Activated naive CD8-positive, alpha-beta T cell treated with anti-CD3 and anti-CD28 coated beads, Interleukin-2, amount 10 ng/mL, durations not matched to agents 7 days and 5 days (primary cell): ENCODE measurements at regions not wholly inside any gene's neighbourhood (a gene's known extent, or its start where the extent isn't known, plus 50 kb on each side); places are given as distances from the start of the nearest gene placed in this dataset.

Experiments used
- ATAC-seq: fragments of 150-1000 bp; cut with Tn5 transposase; one replicate; pipeline ENCODE4 v1.10.0; 2021; ENCODE audit warnings: low read depth, moderate library complexity
- POLR2A ChIA-PET: fragments of 350-600 bp; sonication (Branson Sonifier 250); formaldehyde crosslinking; loops from one replicate; lab custom pipeline; 2021; ENCODE audit warnings: antibody characterized with exemption; lab: Charles Lee
- DNase-seq: peaks from one replicate; pipeline ENCODE4 v3.0.0; 2021
- H3K27ac Mint-ChIP-seq: one replicate; pipeline ENCODE4 v1.8.0; 2022; ENCODE audit warnings: mild to moderate bottlenecking, mixed read lengths
- H3K27me3 Mint-ChIP-seq: one replicate; pipeline ENCODE4 v1.8.0; 2022; ENCODE audit warnings: mild to moderate bottlenecking, moderate library complexity, mixed read lengths
- H3K36me3 Mint-ChIP-seq: one replicate; pipeline ENCODE4 v1.8.0; 2021; ENCODE audit warnings: mild to moderate bottlenecking, mixed read lengths
- H3K4me1 Mint-ChIP-seq: one replicate; pipeline ENCODE4 v1.8.0; 2021; ENCODE audit warnings: mixed read lengths
- H3K4me3 Mint-ChIP-seq: one replicate; pipeline ENCODE4 v1.8.0; 2022; ENCODE audit warnings: mild to moderate bottlenecking, moderate library complexity, mixed read lengths
- H3K9me3 Mint-ChIP-seq: one replicate; pipeline ENCODE4 v1.8.0; 2021; ENCODE audit warnings: mixed read lengths

- no peak overlapping the region for H3K27ac Mint-ChIP-seq
- no peak overlapping the region for H3K4me3 Mint-ChIP-seq
- H3K4me1 Mint-ChIP-seq: peaks cover 2% of the 10 kb centered on the region
- POLR2A ChIA-PET: no interaction called here
- H3K36me3 Mint-ChIP-seq: peaks cover 2% of the 10 kb centered on the region
- ATAC-seq (no peak), DNase-seq (no peak)
- peaks cover 13% of the 10 kb centered on the region for H3K27me3 Mint-ChIP-seq
- H3K9me3 Mint-ChIP-seq: peaks cover 2% of the 10 kb centered on the region
Observed at GRCh38 chr4:56737666-56738065, 56.6 kb upstream of the HOPX start.

GRCh38 chr4:56733352-56733751 lies 52.3 kb upstream of the HOPX start:
- DNase-seq (no peak), ATAC-seq (no peak)
- Mint-ChIP-seq H3K27me3 (peaks cover 9% of the 10 kb centered on the region), H3K36me3 (peaks cover 2% of the 10 kb centered on the region), H3K27ac (no peak overlapping the region), H3K9me3 (peaks cover 2% of the 10 kb centered on the region), H3K4me3 (no peak overlapping the region), H3K4me1 (peaks cover 2% of the 10 kb centered on the region)
- POLR2A ChIA-PET: no interaction called here

GRCh38 chr4:56732301-56732700 lies 51.2 kb upstream of the HOPX start:
- H3K27ac Mint-ChIP-seq: no peak overlapping the region
- H3K36me3 Mint-ChIP-seq: no peaks in the 10 kb centered on the region
- H3K9me3 Mint-ChIP-seq: no peaks in the 10 kb centered on the region
- no peaks in the 10 kb centered on the region for H3K4me1 Mint-ChIP-seq
- DNase-seq (no peak), ATAC-seq (no peak)
- POLR2A ChIA-PET: no interaction called here
- peaks cover 8% of the 10 kb centered on the region for H3K27me3 Mint-ChIP-seq
- H3K4me3 Mint-ChIP-seq: no peak overlapping the region

GRCh38 chr4:56731857-56732256 lies 50.8 kb upstream of the HOPX start:
- no peak for ATAC-seq
- Mint-ChIP-seq H3K36me3 (no peaks in the 10 kb centered on the region), H3K4me3 (no peak overlapping the region), H3K4me1 (no peaks in the 10 kb centered on the region), H3K9me3 (no peaks in the 10 kb centered on the region), H3K27ac (no peak overlapping the region), H3K27me3 (peaks cover 8% of the 10 kb centered on the region)
- DNase-seq: no peak
- POLR2A ChIA-PET: no interaction called here
